SU-DHL-6 (cell line): ENCODE measurements at regions not wholly inside any gene's neighbourhood (a gene's known extent, or its start where the extent isn't known, plus 50 kb on each side); places are given as distances from the start of the nearest gene placed in this dataset.

Source experiments
- H2AFZ ChIP-seq: fragments of 200-600 bp; sonication (generic); 2 replicates; pipeline ENCODE4 v1.6.1; 2014; ENCODE audit warnings: low read depth, mild to moderate bottlenecking, moderate library complexity, mixed read lengths, antibody characterized with exemption, low read length; ENCODE audit not compliant: severe bottlenecking
- H3F3A ChIP-seq: fragments of 200-600 bp; shearing (Covaris generic); 2 replicates; pipeline ENCODE4 v1.6.0; 2016; ENCODE audit warnings: antibody characterized with exemption, mild to moderate bottlenecking; ENCODE audit not compliant: insufficient read depth
- H3K27ac ChIP-seq: fragments of 200-600 bp; sonication (generic); 2 replicates; pipeline ENCODE4 v1.5.1; 2016; ENCODE audit warnings: low read depth, mild to moderate bottlenecking, low read length, moderate library complexity, mixed read lengths
- H3K27me3 ChIP-seq: fragments of 200-600 bp; sonication (generic), shearing (Covaris generic); 2 replicates; pipeline ENCODE4 v1.6.0; 2014; ENCODE audit warnings: mild to moderate bottlenecking, low read length
- H3K36me3 ChIP-seq: fragments of 200-600 bp; sonication (generic); 2 replicates; pipeline ENCODE4 v1.6.1; 2014; ENCODE audit warnings: mild to moderate bottlenecking, low read length, mixed read lengths
- H3K4me2 ChIP-seq: fragments of 300-600, 200-600 bp; shearing (Covaris generic), sonication (generic); 2 replicates; pipeline ENCODE4 v1.6.0; 2014; ENCODE audit warnings: low read length, low read depth, mild to moderate bottlenecking; ENCODE audit not compliant: poor library complexity, severe bottlenecking
- H3K4me3 ChIP-seq: fragments of 200-600 bp; sonication (generic); 2 replicates; pipeline ENCODE4 v1.5.1; 2014; ENCODE audit warnings: antibody characterized with exemption, low read length, mild to moderate bottlenecking, mixed read lengths; ENCODE audit not compliant: insufficient read depth, poor library complexity, severe bottlenecking
- H3K79me2 ChIP-seq: fragments of 200-600 bp; sonication (generic); 2 replicates; pipeline ENCODE4 v1.6.1; 2014; ENCODE audit warnings: mild to moderate bottlenecking, low read length, moderate library complexity; ENCODE audit not compliant: insufficient read depth
- H3K9ac ChIP-seq: fragments of 200-600 bp; sonication (generic); 2 replicates; pipeline ENCODE4 v1.7.0; 2014; ENCODE audit warnings: mild to moderate bottlenecking, low read length
- H3K9me2 ChIP-seq: fragments of 200-600 bp; sonication (generic); replicated peaks from 2 replicates; pipeline ENCODE4 v1.6.1; 2014; ENCODE audit warnings: low read length; ENCODE audit not compliant: insufficient read depth
- H3K9me3 ChIP-seq: fragments of 200-600 bp; sonication (generic); 2 replicates; pipeline ENCODE4 v1.6.1; 2014; ENCODE audit warnings: low read length, mixed read lengths; ENCODE audit not compliant: insufficient read depth
- H4K20me1 ChIP-seq: fragments of 200-600 bp; sonication (generic); 2 replicates; pipeline ENCODE4 v1.6.1; 2014; ENCODE audit warnings: low read depth, mild to moderate bottlenecking, antibody characterized with exemption, low read length, moderate library complexity, mixed read lengths
- CTCF ChIP-seq: fragments of 200-600 bp; sonication (generic); IDR thresholded peaks from one replicate; pipeline ENCODE4 v1.5.1; 2017; ENCODE audit warnings: antibody characterized with exemption, mild to moderate bottlenecking, low read length, moderate library complexity; ENCODE audit not compliant: insufficient read depth, poor library complexity, severe bottlenecking
- EZH2phosphoT487 ChIP-seq: fragments of 200-600 bp; sonication (generic), shearing (Covaris generic); conservative IDR thresholded peaks from 2 replicates; pipeline ENCODE4 v1.6.1; 2018; ENCODE audit warnings: mild to moderate bottlenecking, antibody characterized with exemption, low read length, moderate library complexity, mixed read lengths

GRCh38 chr11:127462065-127462344 lies 461.4 kb upstream of the KIRREL3 start:
- Histone ChIP-seq H3K4me2 (no peak overlapping the region), H3K36me3 (no peaks in the 10 kb centered on the region), H2AFZ (no peak overlapping the region), H3K27ac (no peak overlapping the region), H3F3A (no peaks in the 10 kb centered on the region), H3K9me2 (no peaks in the 10 kb centered on the region), H3K79me2 (no peaks in the 10 kb centered on the region), H3K4me3 (no peak overlapping the region), H4K20me1 (no peaks in the 10 kb centered on the region), H3K9ac (no peak overlapping the region), H3K27me3 (no peaks in the 10 kb centered on the region), H3K9me3 (no peaks in the 10 kb centered on the region)
- TF ChIP-seq CTCF (no peak), EZH2phosphoT487 (no peak)

GRCh38 chr11:127461241-127462064 lies 460.9 kb upstream of the KIRREL3 start:
- H3K4me3 ChIP-seq: no peak overlapping the region
- no peak overlapping the region for H2AFZ ChIP-seq
- no peaks in the 10 kb centered on the region for H3K9me2 ChIP-seq
- H3K9me3 ChIP-seq: no peaks in the 10 kb centered on the region
- TF ChIP-seq CTCF (no peak), EZH2phosphoT487 (no peak)
- H3K27ac ChIP-seq: no peak overlapping the region
- H3K4me2 ChIP-seq: no peak overlapping the region
- no peaks in the 10 kb centered on the region for H3K27me3 ChIP-seq
- H3K9ac ChIP-seq: no peak overlapping the region
- no peaks in the 10 kb centered on the region for H4K20me1 ChIP-seq
- no peaks in the 10 kb centered on the region for H3F3A ChIP-seq
- H3K79me2 ChIP-seq: no peaks in the 10 kb centered on the region
- H3K36me3 ChIP-seq: no peaks in the 10 kb centered on the region

GRCh38 chr11:127458561-127458960 lies 458.0 kb upstream of the KIRREL3 start:
- H3K9me3 ChIP-seq: no peaks in the 10 kb centered on the region
- H4K20me1 ChIP-seq: no peaks in the 10 kb centered on the region
- no peaks in the 10 kb centered on the region for H3K79me2 ChIP-seq
- H3K9ac ChIP-seq: no peak overlapping the region
- H3K4me3 ChIP-seq: no peak overlapping the region
- H3K36me3 ChIP-seq: no peaks in the 10 kb centered on the region
- TF ChIP-seq CTCF (no peak), EZH2phosphoT487 (no peak)
- H3K27ac ChIP-seq: no peak overlapping the region
- H3K9me2 ChIP-seq: no peaks in the 10 kb centered on the region
- no peak overlapping the region for H3K4me2 ChIP-seq
- H3F3A ChIP-seq: no peaks in the 10 kb centered on the region
- H2AFZ ChIP-seq: no peak overlapping the region
- no peaks in the 10 kb centered on the region for H3K27me3 ChIP-seq
